SK-N-SH treated with all-trans-retinoic acid at 6 μM for 48 hours (cell line): ENCODE measurements at regions not wholly inside any gene's neighbourhood (a gene's known extent, or its start where the extent isn't known, plus 50 kb on each side); places are given as distances from the start of the nearest gene placed in this dataset.

Experiments used
- ATAC-seq: fragments of 200-7000 bp; cut with Tn5 transposase; 3 replicates; pipeline ENCODE4 v1.9.1; 2020; ENCODE audit warnings: mild to moderate bottlenecking, moderate library complexity
- BACH2 ChIP-seq: fragments of 250-450 bp; sonication (Bioruptor Pico); IDR thresholded peaks from 2 replicates; pipeline ENCODE4 v1.9.0; 2021; ENCODE audit warnings: mild to moderate bottlenecking, borderline replicate concordance
- CREB5 ChIP-seq: fragments of 250-450 bp; sonication (Bioruptor Pico); IDR thresholded peaks from 2 replicates; pipeline ENCODE4 v1.5.1; 2020; ENCODE audit warnings: low read depth, mild to moderate bottlenecking, moderate library complexity
- CSDC2 ChIP-seq: fragments of 250-450 bp; sonication (Bioruptor Pico); IDR thresholded peaks from 2 replicates; pipeline ENCODE4 v1.5.0; 2020; ENCODE audit warnings: mild to moderate bottlenecking, moderate library complexity
- CSRNP3 ChIP-seq: fragments of 250-450 bp; sonication (Bioruptor Pico); IDR thresholded peaks from 2 replicates; pipeline ENCODE4 v1.5.1; 2021; ENCODE audit warnings: mild to moderate bottlenecking, moderate library complexity
- GLIS3 ChIP-seq: fragments of 250-450 bp; sonication (Bioruptor Pico); IDR thresholded peaks from 2 replicates; pipeline ENCODE4 v1.5.0; 2020; ENCODE audit warnings: mild to moderate bottlenecking, moderate library complexity
- ISL1 ChIP-seq: fragments of 250-450 bp; sonication (Bioruptor Pico); IDR thresholded peaks from 2 replicates; pipeline ENCODE4 v2.1.2; 2022; ENCODE audit warnings: mild to moderate bottlenecking, moderate library complexity
- OSR1 ChIP-seq: fragments of 250-450 bp; sonication (Bioruptor Pico); IDR thresholded peaks from 2 replicates; pipeline ENCODE4 v1.8.0; 2022; ENCODE audit warnings: moderate library complexity, mild to moderate bottlenecking, inconsistent platforms
- PATZ1 ChIP-seq: fragments of 250-450 bp; sonication (Bioruptor Pico); IDR thresholded peaks from 2 replicates; pipeline ENCODE4 v1.8.0; 2020; ENCODE audit warnings: mild to moderate bottlenecking, moderate library complexity, borderline replicate concordance
- PPARA ChIP-seq: fragments of 250-450 bp; sonication (Bioruptor Pico); IDR thresholded peaks from 2 replicates; pipeline ENCODE4 v1.5.0; 2020; ENCODE audit warnings: mild to moderate bottlenecking, borderline replicate concordance
- RARB ChIP-seq: fragments of 250-450 bp; sonication (Bioruptor Pico); IDR thresholded peaks from 2 replicates; pipeline ENCODE4 v1.8.0; 2021; ENCODE audit warnings: mild to moderate bottlenecking, moderate library complexity
- SNAI2 ChIP-seq: fragments of 250-450 bp; sonication (Bioruptor Pico); IDR thresholded peaks from 2 replicates; pipeline ENCODE4 v1.5.0; 2020; ENCODE audit warnings: mild to moderate bottlenecking, moderate library complexity
- TCF4 ChIP-seq: fragments of 250-450 bp; sonication (Bioruptor Pico); IDR thresholded peaks from 2 replicates; pipeline ENCODE4 v1.8.0; 2021; ENCODE audit warnings: mild to moderate bottlenecking, moderate library complexity, borderline replicate concordance
- TOX ChIP-seq: fragments of 250-450 bp; sonication (Bioruptor Pico); IDR thresholded peaks from 2 replicates; pipeline ENCODE4 v1.8.0; 2021; ENCODE audit warnings: mild to moderate bottlenecking, moderate library complexity, borderline replicate concordance
- TSHZ2 ChIP-seq: fragments of 250-450 bp; sonication (Bioruptor Pico); IDR thresholded peaks from 2 replicates; pipeline ENCODE4 v1.5.0; 2020; ENCODE audit warnings: mild to moderate bottlenecking, moderate library complexity
- ZC3H10 ChIP-seq: fragments of 250-450 bp; sonication (Bioruptor Pico); IDR thresholded peaks from 2 replicates; pipeline ENCODE4 v1.5.1; 2021; ENCODE audit warnings: mild to moderate bottlenecking, moderate library complexity
- ZFP3 ChIP-seq: fragments of 250-450 bp; sonication (Bioruptor Pico); IDR thresholded peaks from 2 replicates; pipeline ENCODE4 v1.5.0; 2020; ENCODE audit warnings: mild to moderate bottlenecking, moderate library complexity
- ZFP30 ChIP-seq: fragments of 450-650 bp; formaldehyde crosslinking; IDR thresholded peaks from 2 replicates; pipeline ENCODE4 v1.5.0; 2022; ENCODE audit warnings: mild to moderate bottlenecking, moderate library complexity
- ZNF8 ChIP-seq: fragments of 450-650 bp; formaldehyde crosslinking; IDR thresholded peaks from 2 replicates; pipeline ENCODE4 v1.5.0; 2020; ENCODE audit warnings: mild to moderate bottlenecking, moderate library complexity

GRCh38 chr19:20482721-20483120 is 82.9 kb downstream of the ZNF737 start:
- TF ChIP-seq PPARA (CRISPR knock-in tag) (no peak), ZC3H10 (CRISPR knock-in tag) (no peak), CSDC2 (CRISPR knock-in tag) (no peak), TSHZ2 (CRISPR knock-in tag) (no peak), PATZ1 (CRISPR knock-in tag) (no peak), RARB (CRISPR knock-in tag) (no peak), CREB5 (no peak), CSRNP3 (no peak), ISL1 (CRISPR knock-in tag) (no peak), SNAI2 (CRISPR knock-in tag) (no peak), GLIS3 (no peak)
- ATAC-seq, result no peak

- ATAC-seq, result no peak
- TF ChIP-seq ZNF8, result no peak
- TF ChIP-seq TCF4, result no peak
- no peak for TF ChIP-seq PATZ1 (CRISPR knock-in tag)
- TF ChIP-seq ISL1 (CRISPR knock-in tag), result no peak
- no peak for TF ChIP-seq ZFP3 (CRISPR knock-in tag)
- no peak for TF ChIP-seq ZFP30
- TF ChIP-seq OSR1 (CRISPR knock-in tag), result no peak
- TF ChIP-seq ZC3H10 (CRISPR knock-in tag), result no peak
- no peak for TF ChIP-seq RARB (CRISPR knock-in tag)
- no peak for TF ChIP-seq SNAI2 (CRISPR knock-in tag)
Measured at GRCh38 chr19:20481736-20482135, 83.8 kb downstream of the ZNF737 start.

- TF ChIP-seq ZFP30, result no peak
- TF ChIP-seq RARB (CRISPR knock-in tag), result no peak
- TF ChIP-seq ZC3H10 (CRISPR knock-in tag), result no peak
- no peak for TF ChIP-seq ZFP3 (CRISPR knock-in tag)
- TF ChIP-seq, all 23 proteins: peak for 0
- ATAC-seq, result no peak
Measured at GRCh38 chr19:20479483-20479882, 86.1 kb downstream of the ZNF737 start.

- TF ChIP-seq OSR1 (CRISPR knock-in tag) (no peak), TOX (CRISPR knock-in tag) (no peak), PATZ1 (CRISPR knock-in tag) (no peak), ZNF8 (no peak), BACH2 (CRISPR knock-in tag) (no peak)
- TF ChIP-seq, all 23 proteins: peak for 0
- ATAC-seq, result no peak
Measured at GRCh38 chr19:20478936-20479335, 86.6 kb downstream of the ZNF737 start.
